Astrocyte of the spinal cord (primary cell): ENCODE measurements at regions not wholly inside any gene's neighbourhood (a gene's known extent, or its start where the extent isn't known, plus 50 kb on each side); places are given as distances from the start of the nearest gene placed in this dataset.

Source experiments
- DNase-seq: peaks from one replicate; pipeline ENCODE4 v3.0.0; 2011; ENCODE audit warnings: low read depth, low spot score
- H3K4me3 ChIP-seq: 2 replicates; pipeline ENCODE4 v1.5.1; 2011; ENCODE audit warnings: low read depth, mild to moderate bottlenecking, low read length, moderate library complexity
- in situ Hi-C: cut with HindIII; loops from 2 replicates; pipeline ENCODE4 v1.10.0; 2017; ENCODE audit warnings: low sequenced_read_pairs
- TF ChIP-seq, protein P1 (sequence below): IDR thresholded peaks from 2 replicates; pipeline ENCODE4 v1.5.1; 2012; ENCODE audit warnings: low read depth, mild to moderate bottlenecking, low read length, inconsistent platforms

DNA sequence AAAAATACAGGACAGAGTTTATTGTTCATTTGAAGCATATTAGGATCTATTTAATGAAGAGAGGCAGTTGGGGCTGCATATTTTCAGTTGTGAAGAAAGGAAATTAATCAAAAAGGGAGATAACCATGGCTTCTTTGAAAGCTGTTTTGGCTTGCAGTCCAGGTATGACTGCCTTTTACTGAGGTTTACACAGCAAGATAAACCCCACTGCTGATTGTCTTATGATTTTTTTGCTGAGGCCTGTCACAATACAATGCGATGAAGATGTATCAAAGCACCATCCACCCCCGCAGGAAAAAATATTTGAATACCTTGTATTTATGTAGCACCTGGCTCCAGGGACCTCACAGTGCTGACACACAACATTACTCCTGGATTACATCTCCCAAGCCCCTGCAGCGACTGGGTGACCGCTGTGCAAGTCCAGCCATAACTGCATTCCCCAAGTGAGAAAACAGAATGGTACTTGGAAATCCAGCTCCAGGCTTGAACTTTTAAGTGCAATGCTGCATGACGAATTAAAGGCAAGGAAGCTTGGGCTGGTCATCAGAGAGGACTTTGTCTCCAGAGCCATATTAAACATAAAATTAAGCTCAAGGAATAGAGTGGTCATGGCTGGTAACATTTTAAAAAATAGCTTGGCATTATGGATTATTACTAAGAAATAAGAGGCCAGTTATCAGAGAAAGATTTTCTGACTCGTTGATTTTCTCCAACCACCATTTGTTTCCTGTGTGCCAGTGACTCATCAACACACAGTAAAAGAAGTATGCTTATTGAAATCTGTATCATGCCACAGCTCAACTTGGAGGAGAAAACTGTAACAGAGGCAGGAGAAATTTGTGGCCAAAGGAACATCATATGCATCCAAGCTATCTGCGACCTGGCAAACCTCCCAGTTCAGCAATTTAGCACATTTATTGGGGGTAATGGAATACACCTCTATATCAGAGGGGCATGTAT is 374.2 kb downstream of the MAN2A1 start:
- H3K4me3 ChIP-seq: no peak overlapping the region
- TF ChIP-seq, protein P1, sequence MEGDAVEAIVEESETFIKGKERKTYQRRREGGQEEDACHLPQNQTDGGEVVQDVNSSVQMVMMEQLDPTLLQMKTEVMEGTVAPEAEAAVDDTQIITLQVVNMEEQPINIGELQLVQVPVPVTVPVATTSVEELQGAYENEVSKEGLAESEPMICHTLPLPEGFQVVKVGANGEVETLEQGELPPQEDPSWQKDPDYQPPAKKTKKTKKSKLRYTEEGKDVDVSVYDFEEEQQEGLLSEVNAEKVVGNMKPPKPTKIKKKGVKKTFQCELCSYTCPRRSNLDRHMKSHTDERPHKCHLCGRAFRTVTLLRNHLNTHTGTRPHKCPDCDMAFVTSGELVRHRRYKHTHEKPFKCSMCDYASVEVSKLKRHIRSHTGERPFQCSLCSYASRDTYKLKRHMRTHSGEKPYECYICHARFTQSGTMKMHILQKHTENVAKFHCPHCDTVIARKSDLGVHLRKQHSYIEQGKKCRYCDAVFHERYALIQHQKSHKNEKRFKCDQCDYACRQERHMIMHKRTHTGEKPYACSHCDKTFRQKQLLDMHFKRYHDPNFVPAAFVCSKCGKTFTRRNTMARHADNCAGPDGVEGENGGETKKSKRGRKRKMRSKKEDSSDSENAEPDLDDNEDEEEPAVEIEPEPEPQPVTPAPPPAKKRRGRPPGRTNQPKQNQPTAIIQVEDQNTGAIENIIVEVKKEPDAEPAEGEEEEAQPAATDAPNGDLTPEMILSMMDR: no peak
- peak; percentile 47 for DNase-seq
- in situ Hi-C loops: no loop called here

GRCh38 chr5:110064603-110065268 is 375.0 kb downstream of the MAN2A1 start:
- no peak overlapping the region for H3K4me3 ChIP-seq
- no peak for DNase-seq
- TF ChIP-seq, protein P1: no peak
- in situ Hi-C loops: no loop called here

GRCh38 chr5:110070836-110071235 is 381.1 kb downstream of the MAN2A1 start:
- in situ Hi-C loops: no loop called here
- TF ChIP-seq, protein P1: no peak
- DNase-seq: no peak
- H3K4me3 ChIP-seq: no peak overlapping the region

GRCh38 chr5:110072651-110073050 is 382.9 kb downstream of the MAN2A1 start:
- in situ Hi-C loops: no loop called here
- peak; percentile 14 for DNase-seq
- no peak overlapping the region for H3K4me3 ChIP-seq
- TF ChIP-seq, protein P1: no peak

GRCh38 chr5:110073534-110073933 is 383.8 kb downstream of the MAN2A1 start:
- TF ChIP-seq, protein P1: no peak
- DNase-seq: no peak
- in situ Hi-C loops: no loop called here
- no peak overlapping the region for H3K4me3 ChIP-seq

DNA sequence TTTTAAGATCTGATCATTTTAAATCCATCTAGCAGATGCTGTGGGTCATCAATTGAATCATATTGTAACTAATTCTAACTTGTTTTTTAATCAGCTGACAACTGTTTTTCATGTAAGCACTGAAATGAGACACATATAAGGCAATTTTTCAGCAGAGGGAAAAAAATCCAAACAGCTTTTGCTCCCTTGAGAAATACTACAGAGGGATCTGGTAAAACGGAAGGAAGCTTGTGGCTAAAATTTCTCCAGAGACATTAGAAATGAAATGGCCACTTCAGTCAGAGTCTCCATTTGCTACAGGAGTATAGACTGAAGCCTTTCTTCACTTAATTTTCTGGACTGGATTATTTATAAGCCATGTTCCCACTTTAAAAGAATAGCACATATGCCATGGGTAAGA is 385.9 kb downstream of the MAN2A1 start:
- in situ Hi-C loops: no loop called here
- no peak for DNase-seq
- H3K4me3 ChIP-seq: no peak overlapping the region
- TF ChIP-seq, protein P1: no peak
